ENCODE measurements at regions not wholly inside any gene's neighbourhood (a gene's known extent, or its start where the extent isn't known, plus 50 kb on each side); places are given as distances from the start of the nearest gene placed in this dataset.
A peak's percentile ranks its signal among the peaks of the same experiment; 100 is the strongest.

- TF ChIP-seq SRSF1 (IDR thresholded peaks at IDR 0.05; ENCODE audit: low read depth, low read length) (no peak), CREM (IDR thresholded peaks at IDR 0.05; ENCODE audit: low read depth) (no peak), ZNF316 (IDR thresholded peaks at IDR 0.05) (peak; percentile 58), POLR2B (IDR thresholded peaks at IDR 0.05; ENCODE audit: low read depth, partially characterized antibody) (no peak), HNRNPL (IDR thresholded peaks at IDR 0.05; ENCODE audit: low read depth, low read length) (no peak), SMARCA4 (IDR thresholded peaks at IDR 0.05) (no peak), BCLAF1 (IDR thresholded peaks at IDR 0.05; ENCODE audit: borderline replicate concordance in 1 of 2, control insufficient read depth in 1 of 2, low read depth in 2 of 2, low read length in 1 of 2) (no peak), KAT8 (IDR thresholded peaks at IDR 0.05; ENCODE audit: low read depth) (no peak), PTTG1 (tag; IDR thresholded peaks at IDR 0.05; ENCODE audit: low read depth) (no peak), FOXM1 (IDR thresholded peaks at IDR 0.05; ENCODE audit: low read depth) (no peak), FOXM1 (CRISPR knock-in tag; IDR thresholded peaks at IDR 0.05; ENCODE audit: low read depth) (no peak), NFE2L1 (tag; IDR thresholded peaks at IDR 0.05; ENCODE audit: borderline replicate concordance, low read depth) (no peak), GATAD2B (IDR thresholded peaks at IDR 0.05; ENCODE audit: borderline replicate concordance) (no peak), ETV6 (IDR thresholded peaks at IDR 0.05; ENCODE audit: borderline replicate concordance in 1 of 2, low read depth in 2 of 2, low read length in 1 of 2) (no peak), ETV6 (CRISPR knock-in tag; IDR thresholded peaks at IDR 0.05; ENCODE audit: borderline replicate concordance) (no peak), NCOA4 (IDR thresholded peaks at IDR 0.05; ENCODE audit: partially characterized antibody) (no peak), ZFX (CRISPR knock-in tag; IDR thresholded peaks at IDR 0.05) (no peak), ZNF274 (IDR thresholded peaks at IDR 0.05; ENCODE audit: borderline replicate concordance, low read depth, low read length) (no peak), SFPQ (IDR thresholded peaks at IDR 0.05; ENCODE audit: low read depth, low read length) (no peak), RAD21 (CRISPR knock-in tag; conservative IDR thresholded peaks at IDR 0.05 in 1 of 2, IDR thresholded peaks at IDR 0.05 in 1 of 2) (no peak), BDP1 (IDR thresholded peaks at IDR 0.05; ENCODE audit: insufficient read depth, insufficient read length) (no peak), MEF2A (IDR thresholded peaks at IDR 0.05; ENCODE audit: control insufficient read depth, low read depth, low read length) (no peak), ZNF121 (CRISPR knock-in tag; conservative IDR thresholded peaks at IDR 0.05) (no peak), RFX1 (IDR thresholded peaks at IDR 0.05) (no peak)
Measured at GRCh38 chr4:183589461-183590099, 69.4 kb downstream of the RWDD4 start (continued).
